PFSK-1 (cell line): ENCODE measurements at regions not wholly inside any gene's neighbourhood (a gene's known extent, or its start where the extent isn't known, plus 50 kb on each side); places are given as distances from the start of the nearest gene placed in this dataset.

Experiments used
- FOXP2 ChIP-seq: optimal IDR thresholded peaks from 2 replicates; pipeline ENCODE3; 2011; ENCODE audit warnings: borderline replicate concordance, control low read depth, inconsistent platforms; ENCODE audit not compliant: insufficient read depth; ENCODE audit errors: extremely low read length, extremely low read depth
- POLR2AphosphoS5 ChIP-seq: IDR thresholded peaks from 2 replicates; pipeline ENCODE4 v1.6.1; 2012; ENCODE audit warnings: low read depth, mild to moderate bottlenecking, control low read depth, low read length, moderate library complexity
- REST ChIP-seq, 2 experiments: IDR thresholded peaks; 2 replicates each; pipeline versions ENCODE4 v1.6.1 to v1.8.0; 2011 to 2012; ENCODE audit warnings: low read depth in 2 of 2, low read length in 2 of 2, control low read depth in 1 of 2, inconsistent platforms in 1 of 2, mild to moderate bottlenecking in 1 of 2, moderate library complexity in 1 of 2; ENCODE audit not compliant: insufficient read depth in 1 of 2
- SIN3A ChIP-seq: IDR thresholded peaks from 2 replicates; pipeline ENCODE4 v1.6.1; 2012; ENCODE audit warnings: mild to moderate bottlenecking, low read length, moderate library complexity, borderline replicate concordance; ENCODE audit not compliant: insufficient read depth
- TAF1 ChIP-seq: IDR thresholded peaks from 2 replicates; pipeline ENCODE4 v1.6.1; 2012; ENCODE audit warnings: low read length, control low read depth, borderline replicate concordance; ENCODE audit not compliant: insufficient read depth

GRCh38 chr3:15952543-15953175, 154.9 kb upstream of the ANKRD28 start:
- TF ChIP-seq REST (IDR thresholded peaks at IDR 0.05; ENCODE audit: insufficient read depth in 1 of 2, low read depth in 2 of 2, low read length in 2 of 2) (no peak), POLR2AphosphoS5 (no peak), SIN3A (no peak), FOXP2 (no peak), TAF1 (no peak)

- TF ChIP-seq TAF1 (no peak), POLR2AphosphoS5 (no peak), SIN3A (no peak), REST (IDR thresholded peaks at IDR 0.05; ENCODE audit: insufficient read depth in 1 of 2, low read depth in 2 of 2, low read length in 2 of 2) (no peak), FOXP2 (no peak)
Measured at GRCh38 chr3:15953841-15954240, 156.1 kb upstream of the ANKRD28 start.

GRCh38 chr3:15955968-15956367, 158.2 kb upstream of the ANKRD28 start:
- TF ChIP-seq REST (IDR thresholded peaks at IDR 0.05; ENCODE audit: insufficient read depth in 1 of 2, low read depth in 2 of 2, low read length in 2 of 2) = no peak
- no peak for TF ChIP-seq FOXP2
- no peak for TF ChIP-seq SIN3A
- no peak for TF ChIP-seq POLR2AphosphoS5
- no peak for TF ChIP-seq TAF1

GRCh38 chr3:15958692-15959433, 161.1 kb upstream of the ANKRD28 start:
- TF ChIP-seq REST (IDR thresholded peaks at IDR 0.05; ENCODE audit: insufficient read depth in 1 of 2, low read depth in 2 of 2, low read length in 2 of 2) = no peak
- no peak for TF ChIP-seq FOXP2
- TF ChIP-seq POLR2AphosphoS5 = no peak
- no peak for TF ChIP-seq SIN3A
- no peak for TF ChIP-seq TAF1
